ENCODE measurements at regions not wholly inside any gene's neighbourhood (a gene's known extent, or its start where the extent isn't known, plus 50 kb on each side); places are given as distances from the start of the nearest gene placed in this dataset.
A peak's percentile ranks its signal among the peaks of the same experiment; 100 is the strongest.

DNA sequence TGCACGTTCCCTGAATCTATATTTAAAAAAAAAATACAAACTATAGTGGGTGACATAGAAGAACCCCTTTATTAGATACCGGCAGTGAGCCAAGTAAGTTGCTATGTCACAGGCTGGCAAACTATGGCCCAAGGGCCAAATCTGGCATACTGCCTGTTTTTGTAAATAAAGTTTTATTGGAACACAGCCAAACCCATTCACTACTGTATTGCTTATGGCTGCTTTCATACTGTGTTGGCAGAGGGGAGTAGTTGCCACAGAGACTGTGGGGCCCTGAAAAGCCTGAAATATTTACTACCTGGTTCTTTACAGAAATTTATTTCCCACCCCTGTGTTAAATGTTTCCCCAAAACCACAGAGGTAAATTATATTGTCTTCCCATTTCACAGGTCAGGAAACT lies 71.2 kb upstream of the EGFL6 start:
- H3K4me3 ChIP-seq (ENCODE audit: low read length): no peak overlapping the region
- no peak overlapping the region for H3K9ac ChIP-seq (ENCODE audit: low read length)
- H3K4me1 ChIP-seq (ENCODE audit: low read length): no peaks in the 10 kb centered on the region
- no peaks in the 10 kb centered on the region for H3K9me2 ChIP-seq (replicated peaks; ENCODE audit: insufficient read depth, low read length)
- no peak for DNase-seq
- H3K4me2 ChIP-seq (ENCODE audit: low read depth, low read length, poor library complexity, severe bottlenecking): no peak overlapping the region
- H3K9me3 ChIP-seq (ENCODE audit: low read length): no peaks in the 10 kb centered on the region
- no peaks in the 10 kb centered on the region for H4K20me1 ChIP-seq (ENCODE audit: insufficient read depth, low read depth, low read length)
- no peaks in the 10 kb centered on the region for H3K36me3 ChIP-seq (ENCODE audit: insufficient read depth, low read length)
- no peak overlapping the region for H2AFZ ChIP-seq (ENCODE audit: low read length)
- no peak overlapping the region for H3K27ac ChIP-seq (ENCODE audit: low read length)
- no peaks in the 10 kb centered on the region for H3K27me3 ChIP-seq (ENCODE audit: low read length)
- no peaks in the 10 kb centered on the region for H3K79me2 ChIP-seq (ENCODE audit: low read length)

DNA sequence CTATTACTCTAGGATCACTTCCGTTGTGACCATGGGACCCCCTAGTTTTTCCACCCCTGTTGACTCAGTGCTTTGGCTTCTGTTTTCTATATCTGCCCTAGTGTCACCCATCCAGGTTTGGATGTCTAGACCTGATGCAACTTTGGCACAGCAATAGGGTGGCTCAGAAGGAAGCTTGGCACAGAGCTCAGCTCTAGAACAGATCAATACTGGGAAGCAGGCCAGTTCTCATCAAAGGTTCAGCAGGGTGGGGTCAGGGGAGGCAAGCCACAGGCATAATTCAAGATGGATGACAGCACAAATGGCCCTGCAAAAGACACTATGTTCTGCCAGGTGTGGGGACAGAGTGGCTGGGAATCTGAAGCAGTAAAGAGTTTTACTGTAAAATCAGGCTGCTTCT lies 74.2 kb upstream of the EGFL6 start:
- H3K4me1 ChIP-seq (ENCODE audit: low read length): no peaks in the 10 kb centered on the region
- no peak for DNase-seq

GRCh38 chrX:13494562-13494961 lies 74.8 kb upstream of the EGFL6 start:
- H3K36me3 ChIP-seq (ENCODE audit: insufficient read depth, low read length): no peaks in the 10 kb centered on the region
- H3K4me1 ChIP-seq (ENCODE audit: low read length): no peaks in the 10 kb centered on the region
- no peak overlapping the region for H2AFZ ChIP-seq (ENCODE audit: low read length)
- no peaks in the 10 kb centered on the region for H3K79me2 ChIP-seq (ENCODE audit: low read length)
- no peak overlapping the region for H3K9ac ChIP-seq (ENCODE audit: low read length)
- no peaks in the 10 kb centered on the region for H4K20me1 ChIP-seq (ENCODE audit: insufficient read depth, low read depth, low read length)
- H3K9me3 ChIP-seq (ENCODE audit: low read length): no peaks in the 10 kb centered on the region
- no peaks in the 10 kb centered on the region for H3K9me2 ChIP-seq (replicated peaks; ENCODE audit: insufficient read depth, low read length)
- H3K27ac ChIP-seq (ENCODE audit: low read length): no peak overlapping the region
- no peak overlapping the region for H3K4me3 ChIP-seq (ENCODE audit: low read length)
- DNase-seq: no peak
- H3K4me2 ChIP-seq (ENCODE audit: low read depth, low read length, poor library complexity, severe bottlenecking): no peak overlapping the region
- H3K27me3 ChIP-seq (ENCODE audit: low read length): no peaks in the 10 kb centered on the region

More for the DNA sequence above, 74.2 kb upstream of the EGFL6 start:
- H3K9ac ChIP-seq (ENCODE audit: low read length): no peak overlapping the region
- no peak overlapping the region for H3K4me2 ChIP-seq (ENCODE audit: low read depth, low read length, poor library complexity, severe bottlenecking)
- no peaks in the 10 kb centered on the region for H3K9me3 ChIP-seq (ENCODE audit: low read length)
- no peaks in the 10 kb centered on the region for H3K79me2 ChIP-seq (ENCODE audit: low read length)
- no peaks in the 10 kb centered on the region for H3K36me3 ChIP-seq (ENCODE audit: insufficient read depth, low read length)
- H3K27ac ChIP-seq (ENCODE audit: low read length): no peak overlapping the region
- no peaks in the 10 kb centered on the region for H3K27me3 ChIP-seq (ENCODE audit: low read length)
- H3K9me2 ChIP-seq (replicated peaks; ENCODE audit: insufficient read depth, low read length): no peaks in the 10 kb centered on the region
- H3K4me3 ChIP-seq (ENCODE audit: low read length): no peak overlapping the region
- H2AFZ ChIP-seq (ENCODE audit: low read length): no peak overlapping the region
- H4K20me1 ChIP-seq (ENCODE audit: insufficient read depth, low read depth, low read length): no peaks in the 10 kb centered on the region

- no peaks in the 10 kb centered on the region for H3K36me3 ChIP-seq (ENCODE audit: insufficient read depth, low read length)
- H2AFZ ChIP-seq (ENCODE audit: low read length): no peak overlapping the region
- no peaks in the 10 kb centered on the region for H3K4me1 ChIP-seq (ENCODE audit: low read length)
- H3K9me3 ChIP-seq (ENCODE audit: low read length): no peaks in the 10 kb centered on the region
- no peaks in the 10 kb centered on the region for H4K20me1 ChIP-seq (ENCODE audit: insufficient read depth, low read depth, low read length)
- no peak overlapping the region for H3K4me3 ChIP-seq (ENCODE audit: low read length)
- H3K27me3 ChIP-seq (ENCODE audit: low read length): no peaks in the 10 kb centered on the region
- H3K4me2 ChIP-seq (ENCODE audit: low read depth, low read length, poor library complexity, severe bottlenecking): no peak overlapping the region
- no peak overlapping the region for H3K27ac ChIP-seq (ENCODE audit: low read length)
- DNase-seq: no peak
- H3K9me2 ChIP-seq (replicated peaks; ENCODE audit: insufficient read depth, low read length): no peaks in the 10 kb centered on the region
- no peaks in the 10 kb centered on the region for H3K79me2 ChIP-seq (ENCODE audit: low read length)
- no peak overlapping the region for H3K9ac ChIP-seq (ENCODE audit: low read length)
Observed at GRCh38 chrX:13493659-13494058, 75.7 kb upstream of the EGFL6 start.

DNA sequence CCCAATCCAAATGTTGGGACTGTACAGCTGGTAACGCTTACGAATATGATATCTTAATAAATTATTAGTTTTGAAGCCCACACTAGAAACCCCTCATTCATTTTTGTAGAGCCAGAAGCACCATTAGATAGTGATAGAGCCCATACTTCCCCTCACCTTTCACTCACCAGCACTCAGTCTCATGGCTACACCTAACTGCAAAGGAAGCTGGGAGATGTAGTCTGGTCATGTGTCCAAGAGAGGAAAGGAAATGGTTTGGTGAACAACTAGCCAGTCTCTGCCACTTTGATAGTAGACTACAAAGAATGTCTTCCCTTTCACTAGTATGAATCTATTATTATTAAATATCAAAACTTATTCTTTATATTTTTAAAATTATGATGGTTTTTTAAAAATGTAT lies 77.1 kb upstream of the EGFL6 start:
- Histone ChIP-seq H3K27ac (ENCODE audit: low read length) (no peak overlapping the region), H3K9me3 (ENCODE audit: low read length) (no peaks in the 10 kb centered on the region), H3K4me3 (ENCODE audit: low read length) (no peak overlapping the region), H3K4me1 (ENCODE audit: low read length) (peaks cover 1% of the 10 kb centered on the region), H3K36me3 (ENCODE audit: insufficient read depth, low read length) (no peaks in the 10 kb centered on the region), H3K27me3 (ENCODE audit: low read length) (no peaks in the 10 kb centered on the region), H3K4me2 (ENCODE audit: low read depth, low read length, poor library complexity, severe bottlenecking) (no peak overlapping the region), H2AFZ (ENCODE audit: low read length) (no peak overlapping the region), H3K9me2 (replicated peaks; ENCODE audit: insufficient read depth, low read length) (no peaks in the 10 kb centered on the region), H4K20me1 (ENCODE audit: insufficient read depth, low read depth, low read length) (no peaks in the 10 kb centered on the region), H3K9ac (ENCODE audit: low read length) (no peak overlapping the region), H3K79me2 (ENCODE audit: low read length) (no peaks in the 10 kb centered on the region)
- DNase-seq: no peak

DNA sequence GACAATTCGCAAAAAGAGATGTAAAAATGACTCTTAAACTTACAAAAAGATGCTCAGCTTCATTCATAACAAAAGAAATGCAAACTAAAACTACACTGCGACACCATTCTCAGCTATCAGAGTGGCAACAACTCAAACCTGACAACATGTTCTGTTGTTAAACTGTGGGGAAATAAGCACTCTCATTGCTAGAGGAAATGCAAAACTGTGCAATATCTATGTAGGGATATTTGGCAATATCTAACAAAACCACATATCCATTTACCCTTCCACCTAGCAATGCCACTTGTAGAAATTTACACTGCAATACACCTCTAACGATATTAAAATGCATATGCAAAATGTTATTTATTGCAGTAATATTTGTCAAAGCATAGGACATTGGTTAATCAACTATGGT lies 78.3 kb upstream of the EGFL6 start:
- Histone ChIP-seq H3K27me3 (ENCODE audit: low read length) (no peaks in the 10 kb centered on the region), H3K36me3 (ENCODE audit: insufficient read depth, low read length) (no peaks in the 10 kb centered on the region), H3K9ac (ENCODE audit: low read length) (no peak overlapping the region), H3K4me1 (ENCODE audit: low read length) (peaks cover 7% of the 10 kb centered on the region), H2AFZ (ENCODE audit: low read length) (no peak overlapping the region), H3K27ac (ENCODE audit: low read length) (no peak overlapping the region), H3K9me2 (replicated peaks; ENCODE audit: insufficient read depth, low read length) (no peaks in the 10 kb centered on the region), H3K4me2 (ENCODE audit: low read depth, low read length, poor library complexity, severe bottlenecking) (no peak overlapping the region), H3K79me2 (ENCODE audit: low read length) (no peaks in the 10 kb centered on the region), H3K9me3 (ENCODE audit: low read length) (no peaks in the 10 kb centered on the region), H3K4me3 (ENCODE audit: low read length) (no peak overlapping the region), H4K20me1 (ENCODE audit: insufficient read depth, low read depth, low read length) (no peaks in the 10 kb centered on the region)
- DNase-seq: no peak

DNA sequence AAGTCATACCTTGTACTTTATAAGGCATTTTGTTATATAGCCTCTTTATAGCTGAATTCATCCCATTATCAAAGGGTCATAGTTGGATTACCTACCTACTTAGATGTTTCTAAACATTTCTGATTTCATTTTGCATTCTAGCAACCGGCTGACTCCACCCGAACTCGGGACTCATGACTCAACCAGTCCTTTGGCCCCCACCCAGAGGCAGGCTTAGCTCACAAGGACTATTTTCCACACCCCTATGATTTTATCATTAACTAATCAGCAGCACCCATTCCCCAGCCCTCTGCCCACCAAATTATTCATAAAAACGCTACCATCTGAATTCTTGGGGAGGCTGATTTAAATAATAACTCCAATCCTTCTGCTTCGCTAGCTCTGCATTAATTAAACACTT lies 79.9 kb upstream of the EGFL6 start:
- Histone ChIP-seq H3K9me2 (replicated peaks; ENCODE audit: insufficient read depth, low read length) (no peaks in the 10 kb centered on the region), H3K27me3 (ENCODE audit: low read length) (no peaks in the 10 kb centered on the region), H3K4me2 (ENCODE audit: low read depth, low read length, poor library complexity, severe bottlenecking) (no peak overlapping the region), H3K9ac (ENCODE audit: low read length) (no peak overlapping the region), H3K9me3 (ENCODE audit: low read length) (no peaks in the 10 kb centered on the region), H3K79me2 (ENCODE audit: low read length) (no peaks in the 10 kb centered on the region), H3K36me3 (ENCODE audit: insufficient read depth, low read length) (no peaks in the 10 kb centered on the region), H3K4me1 (ENCODE audit: low read length) (peaks cover 7% of the 10 kb centered on the region), H4K20me1 (ENCODE audit: insufficient read depth, low read depth, low read length) (no peaks in the 10 kb centered on the region), H3K4me3 (ENCODE audit: low read length) (no peak overlapping the region), H3K27ac (ENCODE audit: low read length) (no peak overlapping the region), H2AFZ (ENCODE audit: low read length) (no peak overlapping the region)
- no peak for DNase-seq

- no peak overlapping the region for H3K9ac ChIP-seq (ENCODE audit: low read length)
- H3K36me3 ChIP-seq (ENCODE audit: insufficient read depth, low read length): no peaks in the 10 kb centered on the region
- no peaks in the 10 kb centered on the region for H4K20me1 ChIP-seq (ENCODE audit: insufficient read depth, low read depth, low read length)
- H3K79me2 ChIP-seq (ENCODE audit: low read length): no peaks in the 10 kb centered on the region
- H2AFZ ChIP-seq (ENCODE audit: low read length): no peak overlapping the region
- no peak overlapping the region for H3K4me3 ChIP-seq (ENCODE audit: low read length)
- no peaks in the 10 kb centered on the region for H3K27me3 ChIP-seq (ENCODE audit: low read length)
- H3K4me2 ChIP-seq (ENCODE audit: low read depth, low read length, poor library complexity, severe bottlenecking): no peak overlapping the region
- no peaks in the 10 kb centered on the region for H3K9me3 ChIP-seq (ENCODE audit: low read length)
- peak; percentile 79 for DNase-seq
- peaks cover 7% of the 10 kb centered on the region for H3K4me1 ChIP-seq (ENCODE audit: low read length)
- H3K9me2 ChIP-seq (replicated peaks; ENCODE audit: insufficient read depth, low read length): no peaks in the 10 kb centered on the region
- H3K27ac ChIP-seq (ENCODE audit: low read length): no peak overlapping the region
Observed at GRCh38 chrX:13487731-13488505, 81.5 kb upstream of the EGFL6 start.
